Activated CD4-positive, CD25-positive, alpha-beta regulatory T cell (primary cell): ENCODE measurements at regions not wholly inside any gene's neighbourhood (a gene's known extent, or its start where the extent isn't known, plus 50 kb on each side); places are given as distances from the start of the nearest gene placed in this dataset.

Source experiments
- DNase-seq, 4 experiments: peaks; one replicate each; lab custom pipeline; 2025; lab: John Stamatoyannopoulos, UW

GRCh38 chr2:194769030-194769429 is 888.0 kb upstream of the SLC39A10 start:
- DNase-seq: no peak

GRCh38 chr2:194765723-194766122 is 891.3 kb upstream of the SLC39A10 start:
- no peak for DNase-seq

- no peak for DNase-seq
Measured at GRCh38 chr2:194750926-194751325, 906.1 kb upstream of the SLC39A10 start.

- no peak for DNase-seq
Measured at GRCh38 chr2:194745557-194746146, 911.4 kb upstream of the SLC39A10 start.

GRCh38 chr2:194742706-194743105 is 914.3 kb upstream of the SLC39A10 start:
- no peak for DNase-seq

GRCh38 chr2:194739217-194739616 is 917.8 kb upstream of the SLC39A10 start:
- no peak for DNase-seq

GRCh38 chr2:194735837-194736542 is 921.0 kb upstream of the SLC39A10 start:
- no peak for DNase-seq

GRCh38 chr2:194730266-194730665 is 926.8 kb upstream of the SLC39A10 start:
- no peak for DNase-seq

- no peak for DNase-seq
Measured at GRCh38 chr2:194725169-194725568, 931.9 kb upstream of the SLC39A10 start.

GRCh38 chr2:194723446-194723845 is 933.6 kb upstream of the SLC39A10 start:
- no peak for DNase-seq

- no peak for DNase-seq
Measured at GRCh38 chr2:194721227-194721626, 935.8 kb upstream of the SLC39A10 start.

GRCh38 chr2:194720462-194720861 is 936.6 kb upstream of the SLC39A10 start:
- DNase-seq: no peak

- no peak for DNase-seq
Measured at GRCh38 chr2:194718881-194719280, 938.1 kb upstream of the SLC39A10 start.

GRCh38 chr2:194714541-194714940 is 942.5 kb upstream of the SLC39A10 start:
- no peak for DNase-seq

GRCh38 chr2:194709840-194710239 is 947.2 kb upstream of the SLC39A10 start:
- DNase-seq: no peak

- DNase-seq: no peak
Measured at GRCh38 chr2:194706179-194706578, 950.8 kb upstream of the SLC39A10 start.

- no peak for DNase-seq
Measured at GRCh38 chr2:194705398-194705797, 951.6 kb upstream of the SLC39A10 start.

- DNase-seq: no peak
Measured at GRCh38 chr2:194700726-194701125, 956.3 kb upstream of the SLC39A10 start.

GRCh38 chr2:194700116-194700515 is 956.9 kb upstream of the SLC39A10 start:
- DNase-seq: no peak

GRCh38 chr2:194698012-194698411 is 959.0 kb upstream of the SLC39A10 start:
- DNase-seq: no peak

- DNase-seq: no peak
Measured at GRCh38 chr2:194697439-194697838, 959.6 kb upstream of the SLC39A10 start.

- no peak for DNase-seq
Measured at GRCh38 chr2:194696690-194697089, 960.3 kb upstream of the SLC39A10 start.

- no peak for DNase-seq
Measured at GRCh38 chr2:194686569-194686968, 970.5 kb upstream of the SLC39A10 start.

- no peak for DNase-seq
Measured at GRCh38 chr2:194674043-194674442, 983.0 kb upstream of the SLC39A10 start.
